ENCODE measurements at regions not wholly inside any gene's neighbourhood (a gene's known extent, or its start where the extent isn't known, plus 50 kb on each side); places are given as distances from the start of the nearest gene placed in this dataset.
"Not testable (repeated sequence)": the region's sequence is repeated elsewhere in the genome, so short reads cannot be mapped to it uniquely, and the experiment has no call there.

DNA sequence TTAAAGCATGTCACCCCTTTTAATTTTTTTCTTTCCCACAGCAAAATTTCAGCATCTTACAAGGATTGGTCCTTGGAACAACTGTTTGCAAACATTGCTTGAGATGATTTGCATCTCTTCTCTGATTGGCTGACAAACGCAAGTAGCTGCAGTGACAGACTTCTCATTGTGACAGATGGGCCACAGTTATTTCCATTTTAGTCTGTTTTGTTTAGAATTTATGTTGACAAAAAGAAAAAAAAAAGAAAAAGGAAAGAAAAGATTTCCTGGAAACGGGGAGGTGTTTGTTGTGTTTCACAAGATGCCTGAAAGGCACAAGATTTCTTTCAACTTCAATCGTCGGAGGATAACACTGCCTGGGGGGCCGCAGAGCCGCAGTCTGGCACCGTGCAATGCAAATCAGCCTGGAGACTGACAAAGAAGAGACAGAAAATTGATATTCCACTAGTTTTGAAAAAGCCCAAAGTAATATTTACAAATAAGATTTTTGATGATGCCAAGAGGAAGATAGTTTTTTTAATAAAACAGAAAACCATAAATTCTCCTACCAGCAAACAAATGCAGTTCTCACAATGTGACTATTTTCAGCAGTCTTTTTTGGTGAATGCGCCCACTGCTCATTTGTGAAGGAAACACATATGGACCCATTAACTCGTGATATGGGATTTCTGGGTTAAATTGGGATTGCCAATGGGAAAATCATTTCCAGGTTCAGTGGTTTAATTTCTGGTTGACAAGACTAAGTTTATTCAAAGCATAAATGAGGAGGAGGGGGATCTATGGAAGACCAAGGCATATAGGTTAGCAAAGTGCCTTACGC lies 296.2 kb upstream of the SMIM21 start:
- no peak for DNase-seq

DNA sequence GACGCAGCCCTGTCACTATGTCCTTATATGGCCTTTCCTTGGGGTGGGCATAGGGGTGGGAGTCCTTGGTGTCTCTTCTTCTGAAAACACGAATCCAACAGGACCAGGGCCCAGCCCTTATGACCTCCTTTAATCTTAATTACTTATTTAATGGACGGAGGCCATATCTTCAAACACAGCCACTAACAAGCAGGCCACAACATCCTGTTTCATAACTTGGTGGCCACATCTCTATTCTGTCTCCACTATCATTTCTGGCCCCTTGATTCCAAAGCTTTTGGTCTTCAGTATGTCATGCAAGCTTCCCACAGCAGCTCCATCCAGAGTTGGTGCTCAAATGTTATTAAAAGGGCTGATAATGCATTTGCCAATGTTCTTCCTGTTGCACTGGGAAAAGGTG lies 287.3 kb upstream of the SMIM21 start:
- DNase-seq, result no peak

DNA sequence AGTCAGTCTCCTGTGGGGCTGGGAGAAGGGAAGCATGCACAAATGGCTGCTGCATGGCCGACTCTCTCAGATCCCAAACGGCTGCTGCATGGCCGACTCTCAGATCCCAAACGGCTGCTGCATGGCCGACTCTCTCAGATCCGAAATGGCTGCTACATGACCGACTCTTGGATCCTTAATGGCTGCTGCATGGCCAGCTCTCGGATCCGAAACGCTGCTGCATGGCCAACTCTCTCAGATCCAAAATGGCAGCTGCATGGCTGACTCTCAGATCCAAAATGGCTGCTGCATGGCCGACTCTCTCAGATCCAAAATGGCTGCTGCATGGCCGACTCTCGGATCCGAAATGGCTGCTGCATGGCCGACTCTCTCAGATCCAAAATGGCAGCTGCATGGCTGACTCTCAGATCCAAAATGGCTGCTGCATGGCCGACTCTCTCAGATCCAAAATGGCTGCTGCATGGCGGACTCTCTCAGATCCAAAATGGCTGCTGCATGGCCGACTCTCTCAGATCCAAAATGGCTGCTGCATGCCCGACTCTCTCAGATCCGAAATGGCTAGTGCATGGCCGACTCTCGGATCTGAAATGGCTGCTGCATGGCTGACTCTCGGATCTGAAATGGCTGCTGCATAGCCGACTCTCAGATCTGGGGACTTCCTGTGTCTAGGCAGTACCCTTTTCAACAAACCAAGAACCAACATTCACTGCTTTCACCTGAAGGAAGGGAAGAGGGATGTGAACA lies 284.8 kb upstream of the SMIM21 start:
- not testable (repeated sequence) for DNase-seq

DNA sequence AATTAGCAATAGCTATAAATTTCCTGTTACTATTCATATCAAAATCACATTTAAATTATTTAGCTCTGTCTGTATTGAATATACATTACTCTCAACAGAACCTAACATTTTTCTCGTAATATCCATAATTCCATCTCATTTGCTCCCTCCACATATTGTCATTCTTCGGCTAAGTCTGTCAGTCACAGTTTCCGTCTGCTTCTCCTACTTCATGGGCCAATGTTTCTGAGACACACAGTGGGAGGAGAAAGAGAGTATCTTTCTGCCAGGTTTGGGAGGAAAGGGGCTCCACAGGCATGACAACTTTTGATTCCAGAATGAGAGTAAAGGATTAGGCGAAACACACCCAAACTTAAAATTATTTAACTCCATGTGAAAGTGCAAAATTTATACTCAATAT lies 273.1 kb upstream of the SMIM21 start:
- DNase-seq, result no peak

DNA sequence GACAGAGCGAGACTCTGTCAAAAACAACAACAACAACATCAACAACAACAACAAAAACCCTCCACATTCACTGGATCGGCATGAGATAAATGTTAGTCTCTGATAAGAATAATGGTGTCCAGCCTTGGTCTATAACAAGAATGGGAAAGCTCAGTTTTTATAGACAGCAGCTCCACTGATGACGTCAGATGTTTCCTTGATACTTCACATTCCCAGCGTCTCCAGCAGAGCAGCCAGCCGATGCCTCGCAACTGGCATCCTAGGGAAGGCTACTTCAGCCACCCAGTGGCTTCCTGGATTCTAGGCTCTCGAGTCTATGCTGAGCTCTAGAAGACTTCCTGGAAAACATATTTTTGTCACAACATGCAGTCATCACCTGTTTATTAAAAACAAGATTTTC lies 271.4 kb upstream of the SMIM21 start:
- DNase-seq, result no peak

DNA sequence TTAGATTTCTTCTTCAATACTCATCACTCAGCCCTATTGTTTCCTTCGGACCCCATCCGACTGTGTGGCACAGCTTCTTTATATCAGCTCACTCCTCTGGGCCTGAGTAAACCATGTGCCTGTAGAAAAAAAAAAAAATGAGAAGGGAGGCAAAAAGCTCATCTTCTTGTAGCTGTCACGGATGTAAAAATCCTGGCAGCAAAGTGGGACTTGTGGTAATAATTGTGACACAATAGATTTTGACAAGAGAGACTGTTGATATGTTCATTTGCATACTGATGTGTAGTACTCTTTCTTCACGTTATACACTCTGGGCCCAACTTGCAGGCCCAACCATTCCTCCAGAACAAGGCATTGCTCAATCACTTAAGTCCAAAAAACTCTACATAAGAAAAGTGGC lies 270.0 kb upstream of the SMIM21 start:
- no peak for DNase-seq

DNA sequence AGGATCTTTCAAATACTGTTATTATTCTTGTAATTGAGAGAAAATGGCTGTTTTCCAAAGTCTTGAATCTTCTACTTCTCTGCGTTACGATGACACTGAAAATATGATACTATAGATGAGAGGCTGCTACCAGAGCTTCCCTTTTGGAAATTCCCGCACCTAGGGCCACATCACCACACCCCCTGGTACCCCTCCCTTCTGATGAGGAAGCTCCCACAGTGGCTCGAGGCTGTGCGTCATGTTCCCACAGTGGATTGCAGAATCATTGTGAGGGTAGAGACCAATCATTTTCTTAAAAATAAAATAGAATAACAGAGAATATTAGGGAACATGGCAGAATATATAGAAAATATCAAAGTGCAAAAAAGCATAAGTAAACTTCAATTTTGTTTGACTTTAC lies 268.9 kb upstream of the SMIM21 start:
- DNase-seq, result no peak

DNA sequence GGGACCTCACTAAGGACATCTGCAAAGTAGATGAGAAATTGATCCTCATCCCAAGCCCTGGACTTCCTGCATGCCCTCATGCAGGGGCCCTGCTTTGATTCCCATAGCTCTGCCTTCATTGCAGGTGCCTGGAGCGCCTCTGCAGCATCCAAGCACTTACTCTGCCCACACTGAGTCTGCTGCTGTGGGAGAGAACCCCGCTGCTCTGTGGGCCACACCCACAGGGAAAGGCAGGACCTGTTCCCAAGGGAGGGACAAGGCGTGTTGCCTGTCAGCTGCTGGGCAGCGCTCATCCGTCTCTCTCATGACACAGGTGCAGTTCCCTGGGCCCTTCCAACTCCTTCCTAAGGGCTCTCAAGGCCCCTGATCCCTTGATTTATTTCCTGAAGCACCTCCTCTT lies 266.8 kb upstream of the SMIM21 start:
- DNase-seq, result no peak

DNA sequence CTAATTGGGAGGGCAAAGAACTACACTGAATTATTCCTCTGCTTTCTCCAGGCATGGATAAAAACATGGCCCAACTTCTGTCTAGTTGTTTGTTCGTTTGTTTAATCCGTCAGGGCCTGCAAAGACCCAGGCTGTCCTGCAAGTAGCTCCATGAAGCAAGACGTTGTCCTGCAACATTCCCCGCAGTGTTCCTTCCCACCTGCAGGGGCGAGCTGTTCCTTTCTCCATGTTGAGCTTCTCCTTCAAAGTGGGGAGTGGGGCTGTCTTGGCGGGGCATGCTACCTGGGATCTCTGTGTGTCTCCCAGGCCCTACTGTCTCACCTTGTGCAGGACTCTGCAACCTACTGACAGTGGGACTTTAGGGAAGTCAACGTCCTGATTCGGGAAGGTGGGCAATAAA lies 264.0 kb upstream of the SMIM21 start:
- DNase-seq, result no peak

DNA sequence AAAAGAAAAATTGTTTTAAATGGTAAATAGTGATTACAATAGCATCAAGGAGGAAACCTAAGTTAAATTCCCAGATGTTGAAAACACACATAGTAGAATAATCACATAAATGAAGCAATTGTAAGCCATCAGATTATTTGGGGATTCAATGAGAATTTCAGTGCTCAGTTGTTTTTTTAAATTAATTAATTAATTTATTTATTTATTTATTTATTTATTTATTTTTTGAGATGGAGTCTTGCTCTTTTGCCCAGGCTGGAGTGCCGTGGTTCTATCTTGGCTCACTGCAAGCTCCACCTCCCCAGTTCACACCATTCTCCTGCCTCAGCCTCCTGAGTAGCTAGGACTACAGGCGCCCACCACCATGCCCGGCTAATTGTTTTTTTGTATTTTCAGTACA lies 262.8 kb upstream of the SMIM21 start:
- not testable (repeated sequence) for DNase-seq

DNA sequence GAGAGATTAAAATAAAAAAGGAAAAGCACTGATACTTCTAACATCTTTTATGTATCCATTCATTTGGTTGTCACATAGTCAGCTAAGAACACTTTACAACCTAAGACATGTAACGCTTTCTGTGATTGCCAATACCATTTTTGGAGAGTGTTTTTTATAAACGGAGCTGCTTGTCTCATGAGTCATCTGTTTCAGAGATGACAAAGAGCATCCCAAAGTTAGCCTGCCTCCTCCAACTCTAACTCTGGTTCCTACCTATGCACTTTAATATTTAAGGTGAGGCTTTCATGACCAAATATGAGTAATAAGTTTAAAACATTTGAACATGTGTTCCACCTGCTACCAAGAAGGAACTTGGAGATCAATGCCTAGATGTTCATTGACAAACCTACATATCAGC lies 260.1 kb upstream of the SMIM21 start:
- no peak for DNase-seq

DNA sequence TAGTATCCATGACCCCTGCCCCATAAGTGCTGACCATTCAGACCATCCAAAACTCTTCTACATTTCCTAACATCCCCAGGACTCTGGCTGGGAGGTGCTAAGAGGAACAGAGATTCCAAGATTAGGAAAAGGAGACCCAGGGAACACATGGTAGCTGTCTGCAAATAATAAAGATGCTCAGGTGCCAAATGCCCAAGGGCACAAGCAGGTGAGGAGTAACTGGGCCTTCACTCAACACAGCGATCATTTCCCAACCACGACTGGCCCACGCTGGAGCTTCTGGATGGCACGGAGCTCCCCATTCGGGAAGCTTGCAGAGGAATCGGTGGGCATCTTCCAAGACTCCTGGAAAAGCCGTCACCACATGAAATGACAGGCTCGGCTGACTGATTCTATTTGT lies 255.9 kb upstream of the SMIM21 start:
- no peak for DNase-seq

DNA sequence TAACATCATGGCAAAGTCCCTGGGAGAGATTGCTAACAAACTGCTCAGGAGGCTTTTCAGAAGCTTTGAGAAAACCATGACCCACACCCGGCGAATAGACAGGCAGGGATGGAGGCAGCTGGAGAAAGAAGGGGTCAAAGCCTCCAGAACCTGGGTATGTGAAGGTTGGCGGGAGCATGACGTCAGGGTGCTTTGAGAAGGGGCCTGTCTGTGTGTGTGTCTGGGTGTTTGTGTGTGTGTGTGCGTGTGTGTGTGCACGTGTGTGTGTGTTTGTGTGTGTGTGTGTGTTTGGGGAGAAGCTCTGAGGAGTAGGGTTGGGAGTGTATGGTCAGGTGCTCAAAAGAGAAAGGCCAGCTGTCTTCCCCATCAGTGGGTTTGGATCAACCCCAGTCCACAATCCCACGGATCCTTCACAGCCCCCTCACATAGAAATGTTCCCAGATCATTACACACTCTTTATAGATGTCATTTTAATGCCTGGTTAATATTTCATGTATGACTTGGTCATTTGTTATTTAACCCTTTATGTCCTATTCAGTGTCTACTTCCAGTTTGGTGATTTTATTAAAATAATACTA lies 254.1 kb upstream of the SMIM21 start:
- no peak for DNase-seq

DNA sequence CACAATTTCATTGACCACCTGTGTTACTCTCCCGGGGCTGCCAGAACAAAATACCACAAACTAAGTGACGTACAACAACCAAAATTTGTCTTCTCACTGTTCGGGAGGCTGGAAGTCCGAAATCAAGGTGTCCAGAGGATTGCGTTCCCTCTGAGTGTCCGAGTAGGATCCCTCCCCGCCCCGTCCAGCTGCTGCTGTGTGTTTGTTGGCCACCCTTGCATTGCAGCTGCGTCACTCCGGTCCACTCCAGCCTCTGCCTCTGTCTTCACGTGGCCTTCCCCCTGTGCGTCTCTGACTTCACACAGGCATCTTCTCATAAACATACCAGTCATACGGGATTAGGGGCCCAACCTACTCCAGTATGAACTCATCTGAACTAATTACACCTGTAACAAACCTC lies 251.8 kb upstream of the SMIM21 start:
- DNase-seq, result no peak

DNA sequence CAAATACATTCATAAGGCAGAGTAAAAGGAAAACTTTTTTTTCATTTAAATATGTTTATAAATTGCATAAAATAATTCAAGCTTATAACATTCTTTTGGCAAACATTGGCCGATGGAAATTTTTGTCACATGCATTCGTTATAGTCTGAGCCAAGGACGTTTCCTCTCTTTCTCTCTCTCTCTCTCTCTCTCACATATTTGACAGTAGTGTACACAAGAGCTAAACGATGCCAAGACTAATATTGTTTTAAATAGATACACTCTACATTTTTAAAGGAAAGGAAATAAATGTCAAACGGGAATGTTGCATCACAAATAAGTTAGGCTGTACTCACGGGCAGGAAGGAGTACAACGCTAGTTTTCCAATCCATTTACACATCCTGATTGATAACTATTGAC lies 251.1 kb upstream of the SMIM21 start:
- no peak for DNase-seq

DNA sequence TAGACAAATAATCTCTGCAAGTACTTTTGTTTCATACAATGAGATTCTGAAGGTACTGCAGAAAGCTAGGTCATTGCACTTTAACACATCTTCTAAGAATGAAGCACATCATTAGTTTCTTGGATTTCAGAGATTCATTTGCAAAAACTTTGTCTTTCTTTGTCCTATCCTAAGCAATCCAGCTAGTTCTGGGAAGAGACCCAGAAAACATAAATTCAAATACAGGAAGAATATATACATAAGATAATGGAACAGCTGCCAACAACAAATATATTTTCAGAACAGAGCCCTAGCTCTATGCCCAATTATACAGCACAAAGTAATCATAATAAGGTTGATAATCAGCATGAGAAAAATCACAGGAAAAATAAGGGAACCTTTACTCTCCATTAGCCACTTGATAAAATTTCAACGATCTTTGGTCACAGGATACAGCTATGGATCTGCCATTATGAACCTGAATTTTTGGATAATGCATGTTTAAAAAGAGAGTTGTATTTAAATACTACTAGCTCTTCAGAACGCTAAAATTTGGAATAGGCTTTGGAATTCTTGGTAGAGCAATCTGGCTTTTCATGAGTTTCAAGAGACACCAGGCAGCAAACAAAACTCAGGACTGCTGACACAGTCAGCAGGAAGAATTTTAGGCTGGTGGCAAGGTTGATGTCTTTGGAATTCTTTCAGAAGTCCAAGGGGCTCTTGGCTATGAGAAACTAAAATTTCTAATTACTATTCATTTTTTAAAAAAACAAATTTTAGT lies 250.4 kb upstream of the SMIM21 start:
- no peak for DNase-seq

DNA sequence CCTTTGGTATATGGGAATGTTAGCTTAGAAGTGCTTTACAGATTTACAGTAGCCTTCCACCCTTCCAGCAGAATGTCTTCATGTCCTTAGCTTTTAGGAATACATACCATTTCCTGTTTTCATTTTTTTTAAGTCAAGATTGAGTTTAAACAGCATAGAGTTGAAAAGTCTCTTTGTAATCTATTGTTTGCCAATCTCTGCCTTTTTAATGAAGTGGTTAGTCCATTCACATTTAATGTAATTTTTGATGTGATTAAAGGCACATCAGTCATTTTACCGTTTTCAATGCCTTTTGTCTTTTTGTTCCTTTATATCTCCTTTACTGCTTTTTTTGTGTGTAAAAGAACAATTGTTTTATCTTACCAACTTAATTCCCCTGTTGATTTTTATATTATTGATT lies 233.4 kb upstream of the SMIM21 start:
- no peak for DNase-seq

DNA sequence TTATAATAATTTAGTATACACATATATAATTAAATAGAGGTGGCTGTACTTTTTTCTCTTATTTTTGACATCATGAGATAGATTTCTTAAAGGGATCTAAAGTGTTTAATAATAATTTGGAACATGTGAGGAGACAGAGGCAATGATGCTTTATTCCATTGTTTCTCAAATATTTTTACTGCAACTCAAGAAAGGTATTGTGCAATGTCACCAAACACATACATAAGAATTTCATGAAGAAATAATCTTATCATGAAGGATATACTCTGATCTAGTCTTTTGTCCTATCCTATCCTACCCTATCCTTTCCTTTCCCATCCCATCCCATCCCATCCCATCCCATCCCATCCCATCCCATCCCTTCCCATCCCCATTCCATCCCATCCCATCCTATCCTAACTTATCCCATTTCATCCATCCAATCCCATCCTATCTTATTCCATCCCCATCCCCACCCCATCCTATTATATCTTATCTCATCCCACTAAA lies 232.1 kb upstream of the SMIM21 start:
- DNase-seq, result no peak

DNA sequence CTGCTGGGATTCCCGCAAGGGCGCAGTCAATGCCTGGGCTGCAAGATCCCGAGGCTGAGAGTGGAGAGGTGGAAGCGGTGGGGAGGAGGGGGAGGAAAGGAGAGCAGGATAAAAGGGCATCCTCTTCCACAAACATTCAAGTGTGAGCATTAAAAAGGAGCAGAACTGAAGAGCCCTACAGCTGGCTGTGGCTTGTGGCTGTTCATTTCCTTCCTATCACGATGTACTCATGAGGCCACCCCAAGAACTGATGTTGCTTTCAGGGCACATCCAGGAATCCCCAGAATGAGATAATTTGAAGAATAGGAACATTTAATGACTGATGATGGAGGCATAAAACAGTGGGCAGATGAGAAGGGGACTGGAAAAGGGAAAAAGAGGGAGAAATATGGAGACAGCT lies 230.8 kb upstream of the SMIM21 start:
- no peak for DNase-seq

DNA sequence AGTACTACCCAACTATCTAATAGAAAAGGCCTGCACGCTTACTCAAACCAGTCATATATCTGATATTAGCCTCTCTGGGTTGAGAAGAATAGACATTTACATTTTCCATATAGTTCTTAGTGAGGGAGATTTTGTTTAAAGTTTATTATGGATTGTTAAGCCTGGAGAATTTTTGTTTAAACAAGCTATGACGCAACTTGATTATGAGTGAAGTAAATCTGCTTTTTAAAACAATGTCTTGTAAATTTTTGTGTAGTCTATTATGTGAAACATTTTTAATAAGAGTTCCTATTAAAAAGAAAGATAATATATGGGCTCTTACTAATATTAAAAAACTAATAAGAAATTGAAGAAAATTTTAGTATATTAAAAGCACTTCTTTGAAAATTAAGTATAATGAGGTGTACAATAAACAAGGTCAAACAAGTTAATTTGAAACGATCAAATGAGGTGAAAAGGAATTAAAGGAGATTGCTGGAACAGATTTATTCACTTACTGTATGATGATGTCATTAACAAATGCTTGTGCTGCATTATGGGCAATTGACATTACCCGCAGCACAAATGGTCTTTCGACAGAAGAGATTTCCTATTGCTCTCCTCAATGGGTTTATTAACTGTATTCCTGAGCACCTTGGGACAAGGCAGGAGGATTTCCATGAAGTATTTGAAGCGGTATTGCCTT lies 229.2 kb upstream of the SMIM21 start:
- DNase-seq, result no peak

DNA sequence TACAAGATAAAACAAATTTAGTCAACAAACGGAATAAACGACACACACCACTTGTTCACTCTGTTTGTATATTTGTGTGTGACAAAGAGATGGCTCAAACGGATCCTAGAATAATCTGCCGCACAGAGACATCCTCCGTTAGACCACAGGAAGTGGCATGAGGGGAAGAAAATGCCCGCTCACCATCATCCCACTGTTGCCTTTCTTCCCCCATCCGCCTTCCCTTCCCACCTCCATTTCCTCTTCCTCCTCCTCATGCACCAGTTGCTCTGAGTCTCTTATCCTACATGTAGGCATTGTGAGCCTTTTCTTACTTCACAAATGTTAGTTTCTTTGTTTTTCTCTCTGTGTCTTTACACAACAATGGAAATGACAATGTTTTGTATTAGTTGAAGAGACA lies 228.5 kb upstream of the SMIM21 start:
- no peak for DNase-seq

Measured in central memory CD4-positive, alpha-beta T cell (primary cell).